H9 (cell line): ENCODE measurements at regions not wholly inside any gene's neighbourhood (a gene's known extent, or its start where the extent isn't known, plus 50 kb on each side); places are given as distances from the start of the nearest gene placed in this dataset.

Experiments
- DNase-seq: peaks from one replicate; pipeline ENCODE4 v3.0.0-alpha.2; 2017
- H2AFZ ChIP-seq: one replicate; pipeline ENCODE4 v1.6.1; 2013; ENCODE audit warnings: mild to moderate bottlenecking, low read length, control low read depth, moderate library complexity
- H2AK5ac ChIP-seq: 2 replicates; pipeline ENCODE4 v1.6.1; 2013; ENCODE audit warnings: low read length, control low read depth, mixed read lengths; ENCODE audit not compliant: insufficient read length
- H2BK120ac ChIP-seq: one replicate; pipeline ENCODE4 v1.6.1; 2013; ENCODE audit warnings: low read depth, mild to moderate bottlenecking, low read length, control low read depth, inconsistent platforms; ENCODE audit not compliant: poor library complexity, severe bottlenecking
- H2BK12ac ChIP-seq: 2 replicates; pipeline ENCODE4 v1.6.1; 2013; ENCODE audit warnings: low read length, control low read depth, mixed read lengths, low read depth; ENCODE audit not compliant: insufficient read length
- H2BK15ac ChIP-seq: 2 replicates; pipeline ENCODE4 v1.6.1; 2013; ENCODE audit warnings: low read depth, low read length, control low read depth
- H2BK20ac ChIP-seq: one replicate; pipeline ENCODE4 v1.6.1; 2013; ENCODE audit warnings: low read depth, mild to moderate bottlenecking, low read length, control low read depth, inconsistent platforms; ENCODE audit not compliant: poor library complexity, severe bottlenecking
- H2BK5ac ChIP-seq: 2 replicates; pipeline ENCODE4 v1.6.1; 2013; ENCODE audit warnings: low read length, control low read depth, mixed read lengths; ENCODE audit not compliant: insufficient read length
- H3K14ac ChIP-seq: 2 replicates; pipeline ENCODE4 v1.6.1; 2013; ENCODE audit warnings: low read length, control low read depth; ENCODE audit not compliant: insufficient read depth
- H3K18ac ChIP-seq: 2 replicates; pipeline ENCODE4 v1.6.1; 2013; ENCODE audit warnings: low read depth, mild to moderate bottlenecking, mixed read lengths, low read length, control low read depth; ENCODE audit not compliant: insufficient read length
- H3K23ac ChIP-seq: 2 replicates; pipeline ENCODE4 v1.6.1; 2013; ENCODE audit warnings: low read length, control low read depth, mixed read lengths, low read depth; ENCODE audit not compliant: insufficient read length
- H3K23me2 ChIP-seq: 2 replicates; pipeline ENCODE4 v1.6.1; 2013; ENCODE audit warnings: low read depth, mild to moderate bottlenecking, mixed read lengths, low read length, control low read depth; ENCODE audit not compliant: insufficient read length, poor library complexity, severe bottlenecking
- H3K27ac ChIP-seq: 2 replicates; pipeline ENCODE4 v1.5.1; 2013; ENCODE audit warnings: low read length, control low read depth, mixed read lengths, low read depth; ENCODE audit not compliant: insufficient read length
- H3K27me3 ChIP-seq: 2 replicates; pipeline ENCODE4 v1.6.1; 2013; ENCODE audit warnings: low read length, control low read depth, inconsistent platforms; ENCODE audit not compliant: insufficient read depth
- H3K4ac ChIP-seq: 2 replicates; pipeline ENCODE4 v1.6.1; 2013; ENCODE audit warnings: low read depth, mild to moderate bottlenecking, control low read depth, inconsistent platforms, low read length, moderate library complexity
- H3K4me1 ChIP-seq: 2 replicates; pipeline ENCODE4 v1.6.1; 2013; ENCODE audit warnings: low read length, control low read depth, inconsistent platforms; ENCODE audit not compliant: insufficient read depth
- H3K4me2 ChIP-seq: 2 replicates; pipeline ENCODE4 v1.6.1; 2013; ENCODE audit warnings: low read length, control low read depth, mixed read lengths; ENCODE audit not compliant: insufficient read length, insufficient read depth
- H3K56ac ChIP-seq: 2 replicates; pipeline ENCODE4 v1.6.1; 2013; ENCODE audit warnings: low read depth, mild to moderate bottlenecking, mixed read lengths, low read length, control low read depth; ENCODE audit not compliant: insufficient read length
- H3K79me1 ChIP-seq: 2 replicates; pipeline ENCODE4 v1.6.1; 2013; ENCODE audit warnings: low read depth, mild to moderate bottlenecking, moderate library complexity, low read length, control low read depth, inconsistent platforms; ENCODE audit not compliant: insufficient read depth, poor library complexity, severe bottlenecking
- H3K79me2 ChIP-seq: 2 replicates; pipeline ENCODE4 v1.6.1; 2013; ENCODE audit warnings: low read length, control low read depth, inconsistent platforms; ENCODE audit not compliant: insufficient read depth
- H3K9ac ChIP-seq: 2 replicates; pipeline ENCODE4 v1.6.1; 2013; ENCODE audit warnings: low read length, control low read depth, mixed read lengths; ENCODE audit not compliant: insufficient read length; ENCODE audit errors: extremely low read depth
- H3K9me3 ChIP-seq: one replicate; pipeline ENCODE4 v1.6.1; 2013; ENCODE audit warnings: low read depth, low read length, inconsistent platforms; ENCODE audit not compliant: control insufficient read depth
- H3T11ph ChIP-seq: one replicate; pipeline ENCODE4 v1.6.1; 2013; ENCODE audit warnings: mild to moderate bottlenecking, low read length, control low read depth, inconsistent platforms
- H4K20me1 ChIP-seq: one replicate; pipeline ENCODE4 v1.6.1; 2013; ENCODE audit not compliant: control insufficient read depth, insufficient read length, insufficient read depth
- H4K5ac ChIP-seq: 2 replicates; pipeline ENCODE4 v1.6.1; 2013; ENCODE audit warnings: low read depth, mild to moderate bottlenecking, mixed read lengths, low read length, control low read depth; ENCODE audit not compliant: insufficient read length
- H4K8ac ChIP-seq: replicated peaks from 2 replicates; pipeline ENCODE4 v1.6.1; 2013; ENCODE audit warnings: low read length, control low read depth, mixed read lengths, low read depth; ENCODE audit not compliant: insufficient read length
- H4K91ac ChIP-seq: 2 replicates; pipeline ENCODE4 v1.6.1; 2013; ENCODE audit warnings: low read depth, mild to moderate bottlenecking, moderate library complexity, mixed read lengths, low read length, control low read depth; ENCODE audit not compliant: insufficient read length
- H3K27ac Mint-ChIP-seq, 3 experiments: 2 replicates in 2 of 3; 3 replicates in 1 of 3; pipeline ENCODE4 v1.8.0; 2020 to 2021; ENCODE audit warnings: mixed read lengths in 3 of 3, mild to moderate bottlenecking in 1 of 3, moderate library complexity in 1 of 3
- H3K27me3 Mint-ChIP-seq: 2 replicates; pipeline ENCODE4 v1.8.0; 2021; ENCODE audit warnings: low read depth, mild to moderate bottlenecking, moderate library complexity, mixed read lengths
- H3K36me3 Mint-ChIP-seq, 3 experiments: 2 replicates in 2 of 3; 3 replicates in 1 of 3; pipeline ENCODE4 v1.8.0; 2020 to 2021; ENCODE audit warnings: low read depth in 3 of 3, mixed read lengths in 3 of 3; ENCODE audit not compliant: insufficient read depth in 1 of 3
- H3K4me1 Mint-ChIP-seq, 2 experiments: 2 replicates each; pipeline ENCODE4 v1.8.0; 2020; ENCODE audit warnings: mixed read lengths in 2 of 2
- H3K4me3 Mint-ChIP-seq, 2 experiments: 2 replicates in 1 of 2; 3 replicates in 1 of 2; pipeline ENCODE4 v1.8.0; 2020 to 2021; ENCODE audit warnings: mild to moderate bottlenecking in 2 of 2, mixed read lengths in 2 of 2, moderate library complexity in 1 of 2
- H3K9me3 Mint-ChIP-seq, 2 experiments: 2 replicates in 1 of 2; 3 replicates in 1 of 2; pipeline ENCODE4 v1.8.0; 2020; ENCODE audit warnings: mild to moderate bottlenecking in 2 of 2, mixed read lengths in 2 of 2, moderate library complexity in 1 of 2
- CTCF ChIP-seq: fragments of 200-600 bp; sonication (generic); conservative IDR thresholded peaks from 3 replicates; pipeline ENCODE4 v1.8.0; 2021; ENCODE audit warnings: antibody characterized with exemption, mild to moderate bottlenecking
- WGBS: extraction: QIAGEN DNeasy Blood & Tissue Kit; methylation state at CpG from one replicate; pipeline ENCODE4 v1.1.7; 2013; ENCODE audit warnings: missing lambda C conversion rate, low lambda C conversion rate, mixed read lengths; ENCODE audit not compliant: insufficient read length; ENCODE audit errors: extremely low coverage; 5-methylcytosine and 5-hydroxymethylcytosine counted together

DNA sequence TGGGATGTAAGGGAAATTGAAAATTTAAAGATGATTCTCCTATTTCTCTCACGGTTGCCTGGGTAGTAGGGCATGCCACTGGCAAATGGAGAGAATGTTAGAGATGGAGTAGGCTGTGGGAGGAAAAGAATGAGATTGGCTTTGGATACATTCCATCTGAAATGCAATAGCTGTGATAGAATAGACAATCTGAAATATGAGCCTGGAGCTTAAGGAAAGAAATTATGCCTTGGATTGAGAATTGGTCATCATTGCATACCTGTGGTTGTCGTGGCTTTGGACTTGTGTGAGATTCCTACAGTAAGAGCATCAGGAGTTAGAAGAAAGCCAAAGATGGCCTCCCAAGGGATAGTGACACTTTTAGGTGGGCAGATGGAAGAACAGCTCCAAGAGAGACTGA lies 305.1 kb upstream of the SLC10A2 start:
- H3K9me3 Mint-ChIP-seq = no peaks in the 10 kb centered on the region; a peak in 1 of 5 replicates
- no peaks in the 10 kb centered on the region for H3K4me1 ChIP-seq

More for the DNA sequence above, 305.1 kb upstream of the SLC10A2 start:
- no peak overlapping the region for H4K91ac ChIP-seq
- H2BK12ac ChIP-seq = no peak overlapping the region
- H3T11ph ChIP-seq = no peak overlapping the region
- H3K4ac ChIP-seq = no peak overlapping the region
- no peak overlapping the region for H4K8ac ChIP-seq
- H3K23me2 ChIP-seq = no peaks in the 10 kb centered on the region
- DNase-seq = no peak
- no peaks in the 10 kb centered on the region for H4K20me1 ChIP-seq
- TF ChIP-seq CTCF = no peak
- no peaks in the 10 kb centered on the region for H3K27me3 ChIP-seq
- H4K5ac ChIP-seq = no peak overlapping the region
- no peak overlapping the region for H2BK15ac ChIP-seq
- no peak overlapping the region for H3K4me3 Mint-ChIP-seq
- no peak overlapping the region for H3K27ac ChIP-seq
- no peak overlapping the region for H3K14ac ChIP-seq
- no peaks in the 10 kb centered on the region for H3K4me1 Mint-ChIP-seq
- H3K27me3 Mint-ChIP-seq = no peaks in the 10 kb centered on the region
- peaks cover 0 to 1% (median 0%) of the 10 kb centered on the region in 3 experiments; a peak in 1 of 7 replicates for H3K36me3 Mint-ChIP-seq
- H3K9me3 ChIP-seq = no peaks in the 10 kb centered on the region
- no peak overlapping the region for H3K56ac ChIP-seq
- no CpG with 5 or more reads among the region's 2 CpGs for WGBS
- H3K23ac ChIP-seq = no peak overlapping the region
- H2BK5ac ChIP-seq = no peak overlapping the region
- no peak overlapping the region for H3K4me2 ChIP-seq
- no peak overlapping the region for H2AFZ ChIP-seq
- no peak overlapping the region for H2BK20ac ChIP-seq
- no peaks in the 10 kb centered on the region for H3K79me1 ChIP-seq
- no peak overlapping the region for H3K27ac Mint-ChIP-seq
- H3K9ac ChIP-seq = no peak overlapping the region
- no peaks in the 10 kb centered on the region for H3K79me2 ChIP-seq
- no peak overlapping the region for H2BK120ac ChIP-seq
- no peak overlapping the region for H3K18ac ChIP-seq
- no peak overlapping the region for H2AK5ac ChIP-seq
